IMR-90 (cell line): ENCODE measurements at regions not wholly inside any gene's neighbourhood (a gene's known extent, or its start where the extent isn't known, plus 50 kb on each side); places are given as distances from the start of the nearest gene placed in this dataset.

Experiments
- BHLHE40 ChIP-seq: fragments of 150-350 bp; IDR thresholded peaks from 2 replicates; pipeline ENCODE4 v1.6.1; 2016; ENCODE audit warnings: mild to moderate bottlenecking, low read depth, low read length
- CEBPB ChIP-seq: IDR thresholded peaks from 2 replicates; pipeline ENCODE4 v1.6.1; 2012; ENCODE audit warnings: low read depth, low read length, improper control_type of control experiment
- MAZ ChIP-seq: IDR thresholded peaks from 2 replicates; pipeline ENCODE4 v1.6.1; 2012; ENCODE audit warnings: low read depth, mild to moderate bottlenecking, low read length, improper control_type of control experiment, moderate library complexity, borderline replicate concordance
- POLR2A ChIP-seq: IDR thresholded peaks from 2 replicates; pipeline ENCODE4 v1.6.1; 2012; ENCODE audit warnings: mild to moderate bottlenecking, low read depth, low read length
- RCOR1 ChIP-seq: IDR thresholded peaks from 2 replicates; pipeline ENCODE4 v1.6.1; 2012; ENCODE audit warnings: mild to moderate bottlenecking, low read length, improper control_type of control experiment; ENCODE audit not compliant: insufficient replicate concordance
- RFX5 ChIP-seq: IDR thresholded peaks from 2 replicates; pipeline ENCODE4 v1.8.0; 2012; ENCODE audit warnings: low read depth, mild to moderate bottlenecking, low read length, moderate library complexity
- SMC3 ChIP-seq: fragments of 150-350 bp; IDR thresholded peaks from 2 replicates; pipeline ENCODE4 v1.6.1; 2016; ENCODE audit warnings: low read depth, mild to moderate bottlenecking, antibody characterized with exemption, low read length, moderate library complexity
- TF ChIP-seq, protein P1 (sequence below): fragments of 150-350 bp; IDR thresholded peaks from 2 replicates; pipeline ENCODE4 v1.6.1; 2017; ENCODE audit warnings: mild to moderate bottlenecking, antibody characterized with exemption, low read length, low read depth
- TF ChIP-seq, protein P2 (sequence below): conservative IDR thresholded peaks from 2 replicates; pipeline ENCODE4 v1.5.1; 2012; ENCODE audit warnings: mild to moderate bottlenecking, low read depth, low read length, improper control_type of control experiment

DNA sequence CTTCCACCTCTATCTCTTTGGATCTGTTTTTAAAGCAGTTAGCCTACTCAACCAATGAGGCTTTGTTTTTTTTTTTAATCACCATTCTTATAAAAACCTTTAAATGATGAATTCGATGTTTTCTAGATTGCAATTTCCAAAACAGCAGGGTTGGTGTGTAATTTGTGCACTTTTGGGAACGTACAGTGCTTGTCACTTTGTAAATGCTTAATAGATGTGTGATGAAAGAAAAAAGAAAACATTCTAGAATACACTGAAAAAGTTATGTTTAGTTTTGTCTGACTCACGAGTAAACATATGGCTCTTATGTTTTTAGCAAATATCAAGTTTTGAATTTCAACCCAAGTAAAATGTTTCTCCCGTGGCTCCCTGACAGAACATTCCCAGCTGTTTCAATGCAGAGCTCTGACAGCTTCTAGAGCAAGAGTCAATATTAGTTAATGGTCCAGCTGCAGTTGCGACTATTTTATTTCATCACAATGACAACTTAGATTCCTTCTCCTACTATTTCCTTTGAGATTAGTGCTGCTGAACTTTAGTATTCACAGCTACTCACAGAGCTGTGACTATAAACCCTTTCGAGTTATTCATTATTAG is 362.5 kb upstream of the ADAMTS5 start:
- TF ChIP-seq, protein P1, sequence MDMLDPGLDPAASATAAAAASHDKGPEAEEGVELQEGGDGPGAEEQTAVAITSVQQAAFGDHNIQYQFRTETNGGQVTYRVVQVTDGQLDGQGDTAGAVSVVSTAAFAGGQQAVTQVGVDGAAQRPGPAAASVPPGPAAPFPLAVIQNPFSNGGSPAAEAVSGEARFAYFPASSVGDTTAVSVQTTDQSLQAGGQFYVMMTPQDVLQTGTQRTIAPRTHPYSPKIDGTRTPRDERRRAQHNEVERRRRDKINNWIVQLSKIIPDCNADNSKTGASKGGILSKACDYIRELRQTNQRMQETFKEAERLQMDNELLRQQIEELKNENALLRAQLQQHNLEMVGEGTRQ = no peak
- TF ChIP-seq, protein P2, sequence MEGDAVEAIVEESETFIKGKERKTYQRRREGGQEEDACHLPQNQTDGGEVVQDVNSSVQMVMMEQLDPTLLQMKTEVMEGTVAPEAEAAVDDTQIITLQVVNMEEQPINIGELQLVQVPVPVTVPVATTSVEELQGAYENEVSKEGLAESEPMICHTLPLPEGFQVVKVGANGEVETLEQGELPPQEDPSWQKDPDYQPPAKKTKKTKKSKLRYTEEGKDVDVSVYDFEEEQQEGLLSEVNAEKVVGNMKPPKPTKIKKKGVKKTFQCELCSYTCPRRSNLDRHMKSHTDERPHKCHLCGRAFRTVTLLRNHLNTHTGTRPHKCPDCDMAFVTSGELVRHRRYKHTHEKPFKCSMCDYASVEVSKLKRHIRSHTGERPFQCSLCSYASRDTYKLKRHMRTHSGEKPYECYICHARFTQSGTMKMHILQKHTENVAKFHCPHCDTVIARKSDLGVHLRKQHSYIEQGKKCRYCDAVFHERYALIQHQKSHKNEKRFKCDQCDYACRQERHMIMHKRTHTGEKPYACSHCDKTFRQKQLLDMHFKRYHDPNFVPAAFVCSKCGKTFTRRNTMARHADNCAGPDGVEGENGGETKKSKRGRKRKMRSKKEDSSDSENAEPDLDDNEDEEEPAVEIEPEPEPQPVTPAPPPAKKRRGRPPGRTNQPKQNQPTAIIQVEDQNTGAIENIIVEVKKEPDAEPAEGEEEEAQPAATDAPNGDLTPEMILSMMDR = no peak
- TF ChIP-seq POLR2A (no peak), CEBPB (no peak), RCOR1 (no peak), SMC3 (no peak), MAZ (no peak), BHLHE40 (no peak), RFX5 (no peak)
